GM10266 (cell line): ENCODE measurements at regions not wholly inside any gene's neighbourhood (a gene's known extent, or its start where the extent isn't known, plus 50 kb on each side); places are given as distances from the start of the nearest gene placed in this dataset.
"Not testable (repeated sequence)": the region's sequence is repeated elsewhere in the genome, so short reads cannot be mapped to it uniquely, and the experiment has no call there.

Experiments used
- DNase-seq: peaks from one replicate; pipeline ENCODE4 v3.0.0; 2012; ENCODE audit errors: extremely low spot score
- CTCF ChIP-seq: IDR thresholded peaks from 2 replicates; pipeline ENCODE4 v1.5.1; 2012; ENCODE audit warnings: mild to moderate bottlenecking, low read depth; ENCODE audit not compliant: control insufficient read depth, insufficient read depth; ENCODE audit errors: missing control alignments

GRCh38 chr6:27814665-27815424, 97.4 kb downstream of the OR2B2 start:
- DNase-seq, result peak; percentile 75
- no peak for TF ChIP-seq CTCF

- DNase-seq, result not testable (repeated sequence)
Observed at GRCh38 chr6:27814415-27814664, 97.9 kb downstream of the OR2B2 start.

GRCh38 chr6:27812805-27813492, 99.2 kb downstream of the OR2B2 start:
- DNase-seq, result no peak
- no peak for TF ChIP-seq CTCF

GRCh38 chr6:27812078-27812804, 100.0 kb downstream of the OR2B2 start:
- TF ChIP-seq CTCF, result no peak
- no peak for DNase-seq

GRCh38 chr6:27811451-27811772, 100.8 kb downstream of the OR2B2 start:
- no peak for DNase-seq
- TF ChIP-seq CTCF, result no peak

- TF ChIP-seq CTCF, result no peak
- DNase-seq, result no peak
Observed at GRCh38 chr6:27810768-27811450, 101.3 kb downstream of the OR2B2 start.

GRCh38 chr6:27809939-27810767, 102.0 kb downstream of the OR2B2 start:
- TF ChIP-seq CTCF, result peak; percentile 24
- DNase-seq, result peak; percentile 73
